ENCODE measurements at regions not wholly inside any gene's neighbourhood (a gene's known extent, or its start where the extent isn't known, plus 50 kb on each side); places are given as distances from the start of the nearest gene placed in this dataset.

- H3K36me3 ChIP-seq = no peaks in the 10 kb centered on the region
- H3K27me3 ChIP-seq = no peaks in the 10 kb centered on the region
- H3K9me3 ChIP-seq = no peaks in the 10 kb centered on the region
- H3K27ac ChIP-seq = no peak overlapping the region
- no peak for DNase-seq
- 58 to 65% (median 63%) methylated on average over 8 of the region's 8 CpGs for WGBS, 3 donors
- H3K4me3 ChIP-seq = no peak overlapping the region
- TF ChIP-seq POLR2A (IDR thresholded peaks at IDR 0.05) = no peak
- no peak for TF ChIP-seq CTCF (IDR thresholded peaks at IDR 0.05)
- TF ChIP-seq EP300 (IDR thresholded peaks at IDR 0.05) = no peak
- intact Hi-C loops (cut with DNase I) = no loop called here
- H3K4me1 ChIP-seq (ENCODE audit: insufficient read depth) = no peaks in the 10 kb centered on the region
Observed at GRCh38 chr7:41339913-41340676, 362.8 kb downstream of the INHBA start.

GRCh38 chr7:41336981-41337380 is 365.9 kb downstream of the INHBA start:
- no peak overlapping the region for H3K4me3 ChIP-seq
- no peaks in the 10 kb centered on the region for H3K27me3 ChIP-seq
- H3K9me3 ChIP-seq = no peaks in the 10 kb centered on the region
- DNase-seq = no peak
- no peaks in the 10 kb centered on the region for H3K36me3 ChIP-seq
- no peaks in the 10 kb centered on the region for H3K4me1 ChIP-seq (ENCODE audit: insufficient read depth)
- H3K27ac ChIP-seq = no peak overlapping the region
- intact Hi-C loops (cut with DNase I) = no loop called here
- TF ChIP-seq POLR2A (IDR thresholded peaks at IDR 0.05) (no peak), CTCF (IDR thresholded peaks at IDR 0.05) (no peak), EP300 (IDR thresholded peaks at IDR 0.05) (no peak)
- 38 to 42% (median 40%) methylated on average over 5 of the region's 5 CpGs for WGBS, 3 donors

- Histone ChIP-seq H3K4me1 (ENCODE audit: insufficient read depth) (no peaks in the 10 kb centered on the region), H3K27me3 (no peaks in the 10 kb centered on the region), H3K4me3 (no peak overlapping the region), H3K36me3 (no peaks in the 10 kb centered on the region), H3K27ac (no peak overlapping the region), H3K9me3 (no peaks in the 10 kb centered on the region)
- WGBS, 3 donors = 59 to 69% (median 64%) methylated on average over 2 of the region's 2 CpGs
- TF ChIP-seq POLR2A (IDR thresholded peaks at IDR 0.05) = no peak
- TF ChIP-seq CTCF (IDR thresholded peaks at IDR 0.05) = no peak
- no peak for TF ChIP-seq EP300 (IDR thresholded peaks at IDR 0.05)
- intact Hi-C loops (cut with DNase I) = no loop called here
- DNase-seq = no peak
Observed at GRCh38 chr7:41336455-41336952, 366.4 kb downstream of the INHBA start.

GRCh38 chr7:41334071-41334862 is 368.6 kb downstream of the INHBA start:
- Histone ChIP-seq H3K4me3 (no peak overlapping the region), H3K27me3 (no peaks in the 10 kb centered on the region), H3K9me3 (no peaks in the 10 kb centered on the region), H3K4me1 (ENCODE audit: insufficient read depth) (no peaks in the 10 kb centered on the region), H3K36me3 (no peaks in the 10 kb centered on the region), H3K27ac (no peak overlapping the region)
- DNase-seq = no peak
- no peak for TF ChIP-seq CTCF (IDR thresholded peaks at IDR 0.05)
- no peak for TF ChIP-seq POLR2A (IDR thresholded peaks at IDR 0.05)
- no peak for TF ChIP-seq EP300 (IDR thresholded peaks at IDR 0.05)
- WGBS, 3 donors = 85 to 95% (median 95%) methylated on average over 4 of the region's 4 CpGs
- intact Hi-C loops (cut with DNase I) = no loop called here
